HG03025 (cell line): ENCODE measurements at regions not wholly inside any gene's neighbourhood (a gene's known extent, or its start where the extent isn't known, plus 50 kb on each side); places are given as distances from the start of the nearest gene placed in this dataset.

Experiments
- ATAC-seq: cut with Tn5 transposase; IDR thresholded peaks from one replicate; pipeline ENCODE4 v1.9.1; 2021; ENCODE audit warnings: mild to moderate bottlenecking, moderate library complexity; ENCODE audit not compliant: unreplicated experiment, low FRiP score

DNA sequence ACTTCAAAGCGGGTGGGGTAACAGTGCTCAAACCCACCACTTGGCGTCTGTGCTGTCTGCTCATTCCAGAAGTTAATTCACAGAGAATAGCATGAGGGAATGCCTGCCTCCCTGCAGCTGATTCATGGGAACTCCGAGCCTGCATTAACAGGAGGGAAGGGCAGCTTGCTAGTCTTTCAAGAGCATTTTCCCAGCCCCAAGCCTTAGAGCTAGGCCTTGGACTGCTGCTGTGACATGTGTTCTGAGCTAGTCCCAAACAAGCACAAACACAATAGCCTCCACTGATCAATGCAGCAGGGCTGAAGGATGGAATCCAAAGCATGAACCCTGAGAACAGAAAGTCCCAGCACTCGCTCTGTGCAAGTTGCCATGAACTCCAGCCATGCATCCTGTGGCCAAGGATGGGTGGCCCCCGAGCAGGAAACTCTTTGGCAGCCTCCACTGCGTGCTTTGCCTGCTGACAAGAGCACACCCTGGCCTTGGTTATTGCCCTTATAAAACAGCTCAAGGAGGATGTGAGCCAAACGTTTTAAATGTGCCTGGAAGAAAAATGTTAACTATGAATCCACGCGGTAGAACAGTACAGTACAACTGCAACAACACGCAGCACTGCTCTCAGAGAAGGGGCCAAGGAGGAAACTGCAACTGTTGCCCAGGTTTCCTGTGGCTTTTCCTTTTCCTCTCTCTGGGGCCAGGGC is 653.1 kb upstream of the KLF4 start:
- ATAC-seq: no peak

DNA sequence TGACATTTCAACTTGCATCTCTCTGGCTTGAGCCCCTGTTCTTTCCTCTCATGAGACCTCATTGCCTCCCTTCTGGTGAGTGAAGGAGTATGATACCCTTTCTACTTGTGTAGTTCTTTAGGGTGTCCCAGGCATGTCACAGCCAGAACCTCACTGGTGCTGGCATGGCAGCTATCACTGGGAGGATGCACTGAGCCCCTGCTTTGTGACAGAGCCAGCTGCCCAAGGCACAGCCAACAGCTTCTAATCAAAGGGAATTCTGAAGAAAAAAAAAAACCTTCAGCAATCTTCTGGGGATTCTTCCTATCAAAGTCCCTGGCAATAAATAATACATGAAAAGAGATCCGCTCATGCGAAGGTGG is 652.6 kb upstream of the KLF4 start:
- ATAC-seq: no peak

DNA sequence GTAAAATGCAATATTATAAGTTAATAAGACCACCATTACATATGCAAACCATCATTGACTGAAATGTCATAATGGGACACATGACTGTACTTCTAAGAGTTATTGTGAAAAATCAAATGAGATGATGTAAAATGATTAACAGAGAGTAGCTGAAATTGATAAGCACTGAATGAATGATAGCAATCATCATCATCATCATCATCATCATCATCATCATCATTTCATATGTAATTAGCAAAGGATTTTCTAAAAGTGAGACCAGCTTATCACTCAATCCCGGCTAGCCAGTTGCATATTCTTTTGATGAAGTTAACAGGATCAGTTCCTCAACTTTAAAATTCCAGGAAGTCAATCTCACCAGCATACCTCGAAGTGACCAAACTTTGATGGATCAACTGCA is 650.3 kb upstream of the KLF4 start:
- no peak for ATAC-seq

DNA sequence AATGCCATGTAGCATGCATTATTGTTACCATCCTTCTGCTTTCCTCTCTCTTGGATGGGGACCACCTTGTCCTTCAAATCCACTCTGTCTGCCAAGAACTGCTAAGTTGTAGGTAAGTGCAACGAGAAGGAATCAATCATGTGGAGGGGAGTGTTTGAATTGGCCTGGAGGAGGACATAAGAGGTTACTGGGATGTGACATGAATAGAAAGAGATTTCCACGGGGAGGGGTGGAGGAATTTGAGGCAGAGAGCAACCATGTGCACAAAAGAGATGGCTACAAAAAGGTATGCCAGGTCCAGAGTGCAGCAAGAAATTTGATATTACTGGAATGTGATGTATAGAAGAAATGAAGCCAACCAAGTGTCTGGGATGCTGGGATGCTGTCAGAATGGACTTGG is 648.9 kb upstream of the KLF4 start:
- ATAC-seq: no peak

DNA sequence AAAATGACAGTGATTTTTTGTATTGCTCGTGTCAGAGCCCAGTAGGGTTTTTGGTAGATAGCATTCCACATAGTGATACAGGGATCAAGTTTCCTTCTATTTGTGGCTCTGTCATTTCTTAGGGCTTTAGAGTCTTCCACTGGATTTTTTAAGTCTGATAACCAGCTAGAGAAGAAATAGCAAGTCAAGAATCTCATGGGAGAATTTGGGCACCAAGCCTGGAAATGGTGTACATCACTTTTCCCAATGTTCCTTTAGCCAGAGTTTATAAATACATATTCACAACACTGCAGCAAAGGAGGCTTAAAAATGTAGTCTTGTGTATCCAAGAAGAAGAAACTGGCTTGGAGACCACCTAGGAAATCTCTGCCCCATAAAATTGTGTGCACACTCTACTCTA is 647.1 kb upstream of the KLF4 start:
- ATAC-seq: no peak

DNA sequence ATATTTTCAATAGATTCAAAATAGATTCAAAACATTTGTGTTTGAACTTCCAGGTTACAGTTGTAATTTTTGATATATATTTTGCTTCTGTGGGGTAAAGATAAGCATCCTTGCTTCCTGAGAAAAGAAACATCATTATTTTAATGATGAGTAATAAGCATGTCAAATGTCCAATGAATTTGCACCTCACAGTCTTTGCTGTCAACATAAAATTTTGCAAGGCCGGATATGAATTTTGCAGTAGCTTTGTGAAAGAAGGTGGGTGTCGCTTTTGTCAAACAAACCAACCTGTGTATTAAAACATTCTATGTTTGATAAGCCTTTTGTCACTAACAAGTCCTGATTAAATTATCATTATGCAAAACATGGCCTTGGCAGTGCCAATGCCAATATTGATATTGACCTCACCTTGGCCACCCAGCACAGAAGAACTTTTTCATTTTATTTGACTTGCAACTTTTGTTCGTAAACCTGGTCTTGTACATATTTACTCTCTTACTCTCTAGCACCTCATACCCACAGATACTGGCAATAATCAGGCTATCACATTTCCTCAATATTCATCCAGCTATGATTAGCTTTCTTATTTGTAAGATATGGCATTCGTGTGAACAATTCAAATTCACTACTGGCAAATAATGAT is 645.0 kb upstream of the KLF4 start:
- no peak for ATAC-seq

DNA sequence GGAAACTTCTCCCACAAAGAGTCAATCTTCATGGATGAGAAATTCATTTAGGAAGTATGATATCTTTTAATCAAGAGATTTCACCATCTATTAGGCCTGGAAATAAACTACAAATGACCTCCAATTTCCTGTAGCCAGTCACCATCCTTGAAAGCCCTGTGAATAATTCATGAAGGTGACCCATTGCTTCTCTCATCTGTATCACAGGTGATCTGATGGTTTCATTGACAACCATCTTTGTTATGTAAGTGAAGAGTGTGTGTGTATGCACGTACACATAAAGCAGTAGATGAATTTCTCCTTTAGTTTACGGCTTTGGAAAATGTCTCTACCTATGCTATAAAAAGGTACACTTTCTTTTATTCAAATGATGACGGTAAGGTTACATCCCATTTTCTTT is 644.1 kb upstream of the KLF4 start:
- ATAC-seq: no peak

DNA sequence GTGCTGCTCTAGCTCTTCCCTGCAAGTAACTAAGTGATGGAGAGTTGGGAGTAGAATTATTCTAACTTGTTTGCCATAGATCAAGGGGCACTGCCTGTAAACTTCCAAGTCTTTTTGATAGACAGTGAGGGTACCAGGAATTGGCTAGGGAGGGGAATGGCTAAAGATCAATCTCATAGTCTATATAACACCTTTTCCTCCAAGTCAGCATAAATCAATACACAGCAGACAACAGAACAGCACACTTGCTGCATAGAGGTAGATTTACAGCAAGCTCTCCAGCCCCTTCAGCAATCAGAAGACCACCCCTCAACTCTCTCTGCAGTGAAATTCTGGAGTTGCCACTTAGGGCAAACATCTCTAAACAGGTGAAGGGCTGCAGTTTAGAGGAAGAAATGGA is 643.5 kb upstream of the KLF4 start:
- ATAC-seq: no peak

DNA sequence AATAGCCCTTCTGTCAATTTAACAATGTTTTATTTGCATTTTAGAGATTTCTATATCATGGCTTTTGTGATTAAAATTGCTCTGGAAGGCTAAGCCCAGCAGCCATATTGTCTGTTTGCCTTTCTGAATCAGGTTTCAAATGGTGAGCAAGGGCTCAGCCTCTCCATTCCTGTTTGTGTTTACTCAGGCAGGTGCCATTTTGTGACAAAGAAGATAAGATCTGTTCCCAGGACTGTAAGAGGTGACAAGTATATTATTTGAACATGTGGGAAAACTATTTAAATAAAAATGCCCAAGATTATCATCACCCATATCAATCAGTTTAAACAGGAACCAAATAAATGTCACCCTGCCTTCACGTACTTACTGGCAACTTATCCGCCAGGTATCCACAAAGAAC is 641.3 kb upstream of the KLF4 start:
- no peak for ATAC-seq

DNA sequence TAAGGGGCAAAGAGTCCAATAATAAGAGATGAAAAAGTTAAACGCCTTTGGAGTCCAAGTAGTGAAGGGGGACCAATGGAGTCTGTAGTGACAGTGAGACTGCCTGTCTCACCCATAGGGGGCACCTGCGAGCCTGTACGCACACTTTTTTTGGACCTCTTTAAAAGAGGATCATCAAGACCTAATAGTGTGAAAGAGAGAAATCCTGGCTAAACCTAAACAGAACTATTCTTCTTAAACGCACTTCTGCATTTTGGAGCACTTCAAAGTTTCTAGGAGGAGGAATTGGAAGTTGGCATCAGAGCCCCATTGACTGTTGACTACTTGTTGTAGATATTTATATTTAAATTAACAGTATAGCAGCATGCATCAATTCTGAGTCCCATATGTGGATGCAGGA is 636.1 kb upstream of the KLF4 start:
- no peak for ATAC-seq

DNA sequence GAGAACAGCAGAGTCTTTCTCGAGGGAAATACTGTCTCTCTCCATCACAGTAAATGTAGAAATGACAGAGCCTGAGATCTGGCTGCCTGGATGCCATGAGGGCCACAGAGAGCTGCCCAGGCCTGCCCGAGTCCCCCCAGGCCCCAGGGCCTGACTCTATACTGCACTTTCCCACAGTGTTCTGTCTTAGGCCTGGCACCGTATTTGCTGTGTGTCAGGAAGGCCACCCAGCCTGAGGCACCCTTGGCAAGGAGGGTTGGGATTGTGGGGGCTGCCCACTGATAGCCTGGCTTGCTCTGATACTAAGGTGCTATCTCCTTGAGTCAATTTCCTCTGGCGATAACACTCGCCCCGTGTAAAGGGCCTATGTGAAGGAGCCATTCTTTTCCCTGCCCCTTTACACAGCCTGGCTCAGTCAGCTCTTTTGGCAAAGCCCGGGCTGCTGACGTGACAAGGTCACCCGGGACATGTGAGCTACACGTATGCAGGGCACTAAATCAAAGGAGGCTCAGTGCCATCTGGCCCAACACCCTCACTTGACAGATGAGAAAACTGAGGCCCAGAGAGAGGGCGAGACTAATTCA is 630.1 kb upstream of the KLF4 start:
- no peak for ATAC-seq

DNA sequence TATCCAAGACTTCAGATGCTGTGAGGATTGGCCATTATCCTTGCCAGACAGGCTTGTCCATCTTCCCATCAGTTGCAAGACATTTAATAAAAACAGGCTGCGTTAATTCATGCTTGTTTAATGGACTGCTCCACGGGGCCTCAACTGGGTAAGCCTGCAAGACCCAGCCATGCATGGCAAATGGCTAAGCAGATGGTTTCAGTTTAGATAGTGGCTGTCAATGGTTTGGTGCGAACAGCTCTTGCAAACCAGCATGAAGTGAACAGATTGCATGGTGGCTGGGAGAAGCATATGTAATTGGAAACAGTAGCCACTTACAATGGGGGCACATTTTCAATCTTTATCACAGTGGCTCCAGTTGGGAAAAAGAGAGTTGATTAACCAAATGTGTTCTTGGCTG is 628.2 kb upstream of the KLF4 start:
- ATAC-seq: peak; percentile 53

DNA sequence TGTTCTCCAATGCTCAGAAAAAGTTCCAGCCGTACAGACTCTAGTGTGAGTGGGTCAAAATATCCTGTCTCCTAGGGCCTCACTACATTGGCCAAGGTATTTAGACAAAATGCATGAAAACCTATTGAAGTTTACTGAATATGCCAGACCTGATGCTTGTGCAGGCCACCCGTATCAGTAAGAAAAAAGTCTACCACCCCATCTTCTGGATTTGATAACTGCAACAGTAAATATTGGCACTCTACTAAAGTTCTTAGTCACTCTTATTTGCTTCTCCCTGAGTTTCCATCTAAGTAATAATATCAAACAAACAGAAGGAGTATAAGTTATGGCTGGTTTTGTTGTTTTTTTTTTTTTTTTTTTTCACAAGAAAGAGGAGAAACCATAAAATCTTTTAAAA is 627.7 kb upstream of the KLF4 start:
- no peak for ATAC-seq

DNA sequence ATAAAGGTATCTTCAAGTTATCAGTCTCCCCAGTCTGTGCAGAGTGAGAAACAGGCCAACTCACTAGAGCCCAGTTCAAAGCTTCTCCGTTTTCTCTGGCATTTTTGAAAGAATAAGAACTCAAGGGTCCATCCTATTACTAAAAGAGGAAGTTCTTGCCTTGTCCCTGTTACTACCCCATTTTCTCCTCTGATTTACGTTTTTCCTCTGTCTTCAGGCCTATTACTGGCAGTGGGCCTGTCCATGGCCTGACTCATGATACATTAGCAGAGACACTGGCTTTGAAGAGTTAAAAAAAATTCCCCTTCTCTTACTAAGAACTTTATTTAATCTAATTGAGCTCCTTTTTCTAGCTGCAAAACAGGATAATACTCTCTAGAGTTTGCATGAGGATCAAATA is 624.0 kb upstream of the KLF4 start:
- ATAC-seq: no peak

DNA sequence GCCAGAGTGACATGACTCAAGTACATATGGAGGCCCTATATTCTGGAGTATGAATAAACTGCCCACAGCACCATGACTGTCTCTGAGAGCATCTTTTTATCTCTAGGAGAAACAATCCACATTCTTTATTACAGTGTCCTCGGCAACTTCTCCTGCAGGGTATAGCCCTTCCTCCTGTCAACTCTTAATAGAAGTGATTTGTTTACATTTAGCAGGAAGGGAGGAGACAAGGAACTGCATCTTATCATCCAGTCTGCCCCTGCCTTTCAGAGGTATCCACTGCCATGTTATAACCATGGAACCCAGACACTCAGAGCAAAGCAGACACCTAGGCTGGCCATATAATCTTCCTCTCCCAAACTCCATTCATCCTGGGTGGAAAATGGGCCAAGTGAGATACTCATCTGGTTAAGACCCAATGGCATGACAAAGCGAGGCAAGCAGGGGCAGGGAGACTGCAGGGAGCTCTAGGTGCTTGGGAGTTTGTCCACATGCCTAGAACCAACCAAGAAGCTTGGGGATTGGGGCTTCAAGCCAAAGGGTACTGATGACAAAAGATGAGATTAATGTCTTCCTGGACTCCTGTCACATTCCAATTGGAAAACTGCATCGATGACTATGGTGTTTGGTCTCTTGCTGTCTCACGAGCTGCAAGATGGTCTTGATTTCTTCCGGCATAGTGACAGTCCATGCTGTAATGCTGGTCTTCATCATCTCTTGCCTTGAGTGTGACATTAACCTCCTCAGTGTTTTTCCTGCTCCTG is 620.5 kb upstream of the KLF4 start:
- no peak for ATAC-seq

DNA sequence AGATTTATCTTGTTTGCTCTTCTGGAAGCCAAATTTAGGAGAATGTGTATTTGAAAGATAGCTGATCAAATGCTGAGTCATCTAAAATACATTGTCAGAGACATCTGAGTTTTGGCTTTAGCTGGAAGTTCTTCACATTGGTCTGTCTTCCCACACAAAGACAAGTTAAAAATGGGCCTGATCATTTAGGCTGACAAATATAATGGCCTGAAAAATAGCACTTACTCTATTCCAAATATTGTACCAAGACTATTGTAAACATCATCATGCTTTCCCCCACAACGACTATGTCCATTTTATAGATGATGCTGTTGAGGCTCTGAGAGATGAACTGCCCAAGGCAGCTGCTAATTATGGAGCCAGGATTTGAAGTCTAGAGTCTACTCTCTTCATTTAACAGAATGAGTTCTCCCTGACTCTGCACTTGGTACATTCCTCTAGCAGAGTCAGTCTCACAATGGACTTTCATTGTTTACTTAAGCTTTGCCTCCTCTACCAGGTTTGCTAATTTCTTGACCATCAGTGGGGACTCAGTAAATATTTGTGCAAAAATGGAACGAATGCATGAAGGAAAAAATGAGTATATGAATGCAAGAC is 619.4 kb upstream of the KLF4 start:
- no peak for ATAC-seq

DNA sequence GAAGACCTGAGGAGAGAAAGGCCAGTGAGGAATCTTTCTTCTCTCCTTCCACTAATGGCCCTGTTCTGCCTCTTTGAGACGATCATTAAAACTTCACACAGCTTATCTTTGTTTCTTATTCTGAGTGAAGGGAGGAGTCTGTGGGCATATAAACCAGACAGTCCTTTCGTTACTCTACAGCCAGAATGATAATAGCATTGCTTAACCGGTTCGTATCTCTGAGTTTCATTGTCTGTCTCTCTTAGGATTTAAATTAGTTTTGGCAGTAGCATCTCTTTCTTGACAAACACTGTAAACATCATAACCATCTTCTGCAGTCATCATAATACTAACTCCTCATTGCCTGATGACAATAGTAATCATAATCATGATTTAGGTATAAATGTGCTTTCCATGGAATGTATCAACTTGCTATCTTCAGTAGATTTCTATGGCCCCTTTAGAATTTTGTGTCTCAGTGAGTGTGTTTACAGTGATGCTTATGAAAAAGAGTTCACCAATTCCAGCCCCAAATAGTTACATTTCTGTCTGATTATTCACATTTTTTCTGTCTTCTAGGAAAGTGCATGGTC is 618.8 kb upstream of the KLF4 start:
- no peak for ATAC-seq

DNA sequence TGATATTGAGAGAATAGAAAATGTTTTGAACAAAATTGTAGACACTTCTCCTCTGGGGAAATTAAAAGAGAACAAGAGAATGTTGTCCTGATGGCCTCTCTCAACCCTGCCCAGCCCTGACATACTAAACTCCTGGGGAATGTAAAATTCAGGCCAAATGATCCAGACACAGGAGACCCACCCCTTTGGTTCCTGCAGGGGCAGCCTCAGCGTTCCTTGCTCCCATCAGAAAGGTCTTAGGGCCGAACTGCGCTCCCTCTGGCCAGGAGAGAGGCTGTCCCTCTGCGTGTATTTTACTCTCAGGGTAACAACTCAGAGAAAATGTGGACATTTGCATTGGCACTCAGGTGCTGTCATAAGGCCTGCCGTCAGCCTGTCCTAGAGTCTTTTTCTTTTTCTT is 616.3 kb upstream of the KLF4 start:
- no peak for ATAC-seq

DNA sequence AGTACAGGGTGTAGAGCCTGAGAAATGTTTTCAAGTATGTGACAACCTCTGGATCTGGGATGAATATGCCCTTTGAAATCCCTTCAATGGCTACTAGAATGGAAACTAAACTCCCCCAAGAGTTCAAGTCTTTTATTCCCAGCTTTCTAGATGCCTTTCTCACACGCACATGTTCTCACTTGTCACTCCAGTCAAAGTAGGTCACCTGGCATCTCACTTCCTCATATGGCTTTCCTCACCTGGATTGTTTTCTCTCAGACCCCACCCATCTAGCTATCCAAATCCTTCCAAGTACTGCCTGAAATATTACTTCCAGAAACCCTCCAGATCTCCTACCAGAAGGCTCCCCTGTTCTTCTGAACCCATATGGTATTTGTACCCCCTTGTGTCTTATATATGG is 615.4 kb upstream of the KLF4 start:
- no peak for ATAC-seq

DNA sequence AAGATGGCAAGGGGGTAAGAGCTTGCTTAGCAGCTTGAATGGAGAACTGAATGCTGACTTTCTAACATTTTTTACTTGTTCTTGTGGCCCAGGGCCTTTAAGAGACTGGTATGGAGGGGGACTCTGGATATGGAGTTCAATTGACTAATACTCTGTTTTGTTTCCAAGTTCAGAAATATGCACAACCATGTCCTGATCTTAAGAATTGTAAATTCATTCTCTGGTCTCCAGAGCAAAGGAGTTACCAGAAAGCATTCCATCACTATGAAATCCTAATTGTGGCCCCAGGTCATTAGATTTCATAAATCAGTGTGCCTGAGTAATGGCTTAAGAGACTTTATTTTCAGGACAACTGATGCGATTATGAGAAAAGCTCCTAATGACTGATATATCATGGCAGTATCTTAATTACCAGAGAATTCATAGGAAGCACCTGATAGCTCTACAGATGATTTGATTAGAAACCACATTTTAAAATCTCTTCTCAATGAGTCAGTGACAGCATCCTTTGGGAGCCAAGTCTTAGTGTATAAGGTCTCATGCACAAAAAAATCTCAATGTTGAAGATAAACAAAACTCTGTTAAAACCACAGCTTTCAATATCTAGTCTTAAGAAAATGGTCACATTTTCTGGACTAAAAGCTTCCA is 613.6 kb upstream of the KLF4 start:
- ATAC-seq: no peak
